HCT116 (cell line): ENCODE measurements at regions not wholly inside any gene's neighbourhood (a gene's known extent, or its start where the extent isn't known, plus 50 kb on each side); places are given as distances from the start of the nearest gene placed in this dataset.

ENCODE experiments used
- ATAC-seq: fragments of 200-7000 bp; cut with Tn5 transposase; 2 replicates; pipeline ENCODE4 v1.9.1; 2020; ENCODE audit warnings: mild to moderate bottlenecking, moderate library complexity
- BruUV-seq: library from RNA; stranded (reverse); fragments of 400-500 nt; replicated peaks from 2 replicates; lab custom pipeline; 2021; lab: Mats Ljungman, UMichigan
- CTCF ChIA-PET: fragments of 300-600 bp; sonication (Branson Sonifier 250); formaldehyde crosslinking; loops from one replicate; lab custom pipeline; 2021; ENCODE audit warnings: antibody characterized with exemption; lab: Charles Lee
- POLR2A ChIA-PET: fragments of 300-600, 350-600 bp; sonication (Branson Sonifier 250); formaldehyde crosslinking; loops from one replicate; lab custom pipeline; 2021; ENCODE audit warnings: antibody characterized with exemption; lab: Charles Lee
- RAD21 ChIA-PET, 2 experiments: fragments of 300-600 bp; sonication (Branson Sonifier 250); formaldehyde crosslinking; loops; one replicate each; lab custom pipeline; 2023; ENCODE audit warnings: low total read pairs in 2 of 2; ENCODE audit not compliant: uncharacterized antibody in 2 of 2, unreplicated experiment in 2 of 2, low non-redundant PET in 1 of 2; lab: Charles Lee
- DNase-seq: peaks from one replicate; pipeline ENCODE4 v3.0.0-alpha.2; 2010; ENCODE audit warnings: low read depth, low spot score
- H2AFZ ChIP-seq: fragments of 200-600 bp; shearing (Covaris generic), sonication (generic); 2 replicates; pipeline ENCODE4 v1.6.1; 2017; ENCODE audit warnings: low read depth, mixed run types, mixed read lengths, antibody characterized with exemption, low read length; ENCODE audit not compliant: poor library complexity, severe bottlenecking
- H3K27ac ChIP-seq: 2 replicates; pipeline ENCODE4 v1.5.1; 2012; ENCODE audit warnings: low read depth, low read length
- H3K27me3 ChIP-seq: fragments of 200-600 bp; sonication (generic); 2 replicates; pipeline ENCODE4 v1.6.1; 2016; ENCODE audit warnings: mixed run types, low read length, mixed read lengths; ENCODE audit not compliant: insufficient read depth
- H3K36me3 ChIP-seq, 2 experiments: fragments of 200-500 bp in 1 of 2; fragments of 200-600 bp in 1 of 2; sonication (Bioruptor generic) in 1 of 2; sonication (generic) in 1 of 2; 2 replicates each; pipeline versions ENCODE4 v1.5.1 to v1.6.1; 2014 to 2016; ENCODE audit warnings: low read length in 2 of 2, inconsistent platforms in 1 of 2, mixed read lengths in 1 of 2, mixed run types in 1 of 2; ENCODE audit not compliant: insufficient read depth in 2 of 2, control insufficient read depth in 1 of 2
- H3K4me1 ChIP-seq, 2 experiments: fragments of 200-600 bp in 1 of 2; sonication (generic) in 1 of 2; 2 replicates each; pipeline versions ENCODE4 v1.5.1 to v1.6.1; 2012 to 2017; ENCODE audit warnings: low read length in 2 of 2, inconsistent platforms in 1 of 2, mild to moderate bottlenecking in 1 of 2, mixed read lengths in 1 of 2, mixed run types in 1 of 2, moderate library complexity in 1 of 2; ENCODE audit not compliant: insufficient read depth in 2 of 2, control insufficient read depth in 1 of 2
- H3K4me2 ChIP-seq: fragments of 200-600 bp; sonication (generic); 2 replicates; pipeline ENCODE4 v1.6.1; 2017; ENCODE audit warnings: mixed run types, low read length, mixed read lengths
- H3K4me3 ChIP-seq, 2 experiments: fragments of 200-600 bp in 1 of 2; sonication (generic) in 1 of 2; replicated peaks in 1 of 2; 2 replicates each; pipeline ENCODE4 v1.5.1; 2011 to 2016; ENCODE audit warnings: low read length in 2 of 2, control low read depth in 1 of 2, low read depth in 1 of 2, mild to moderate bottlenecking in 1 of 2, mixed read lengths in 1 of 2, mixed run types in 1 of 2
- H3K79me2 ChIP-seq: fragments of 200-600 bp; sonication (generic); 2 replicates; pipeline ENCODE4 v1.6.1; 2017; ENCODE audit warnings: mild to moderate bottlenecking, mixed run types, low read length, moderate library complexity, mixed read lengths; ENCODE audit not compliant: insufficient read depth
- H3K9ac ChIP-seq: fragments of 200-600 bp; sonication (generic); 2 replicates; pipeline ENCODE4 v1.6.1; 2016; ENCODE audit warnings: low read length, mixed read lengths
- H3K9me2 ChIP-seq: fragments of 200-600 bp; sonication (generic), shearing (Covaris generic); 2 replicates; pipeline ENCODE4 v1.6.1; 2017; ENCODE audit warnings: mixed run types, mild to moderate bottlenecking, moderate library complexity; ENCODE audit not compliant: insufficient read depth
- H3K9me3 ChIP-seq, 2 experiments: fragments of 200-500 bp in 1 of 2; fragments of 200-600 bp in 1 of 2; sonication (Bioruptor generic) in 1 of 2; sonication (generic) in 1 of 2; 2 replicates each; pipeline ENCODE4 v1.6.1; 2014 to 2017; ENCODE audit warnings: low read length in 2 of 2, mixed read lengths in 2 of 2, inconsistent platforms in 1 of 2, low read depth in 1 of 2, mild to moderate bottlenecking in 1 of 2, mixed run types in 1 of 2, moderate library complexity in 1 of 2; ENCODE audit not compliant: control insufficient read depth in 1 of 2, insufficient read depth in 1 of 2
- H4K20me1 ChIP-seq: fragments of 200-600 bp; sonication (generic), shearing (Covaris generic); 2 replicates; pipeline ENCODE4 v1.6.1; 2017; ENCODE audit warnings: mixed run types, mild to moderate bottlenecking, moderate library complexity; ENCODE audit not compliant: insufficient read depth
- ATF3 ChIP-seq: IDR thresholded peaks from 2 replicates; pipeline ENCODE4 v1.6.1; 2012
- CBX3 ChIP-seq: IDR thresholded peaks from 2 replicates; pipeline ENCODE4 v1.6.1; 2012; ENCODE audit warnings: low read depth
- CTCF ChIP-seq, 3 experiments: fragments of 200-600 bp in 1 of 3; sonication (generic) in 1 of 3; IDR thresholded peaks in 2 of 3; conservative IDR thresholded peaks in 1 of 3; 2 replicates each; pipeline ENCODE4 v1.5.1; 2012 to 2017; ENCODE audit warnings: low read depth in 2 of 3, low read length in 2 of 3, antibody characterized with exemption in 1 of 3, borderline replicate concordance in 1 of 3, control low read depth in 1 of 3, mild to moderate bottlenecking in 1 of 3, mixed read lengths in 1 of 3, mixed run types in 1 of 3, moderate library complexity in 1 of 3; ENCODE audit not compliant: insufficient read depth in 1 of 3
- EGR1 ChIP-seq: IDR thresholded peaks from 2 replicates; pipeline ENCODE4 v1.6.1; 2012; ENCODE audit warnings: low read depth
- ELF1 ChIP-seq: IDR thresholded peaks from 2 replicates; pipeline ENCODE4 v1.6.1; 2012; ENCODE audit warnings: low read depth, borderline replicate concordance
- EZH2 ChIP-seq: fragments of 200-600 bp; sonication (generic); IDR thresholded peaks from 2 replicates; pipeline ENCODE4 v1.6.1; 2017; ENCODE audit warnings: antibody characterized with exemption, mixed run types
- EZH2phosphoT487 ChIP-seq: fragments of 200-600 bp; IDR thresholded peaks from 2 replicates; pipeline ENCODE4 v1.6.1; 2018; ENCODE audit warnings: antibody characterized with exemption, borderline replicate concordance
- JUND ChIP-seq: IDR thresholded peaks from 2 replicates; pipeline ENCODE4 v1.6.1; 2012
- MAX ChIP-seq: IDR thresholded peaks from 2 replicates; pipeline ENCODE4 v1.6.1; 2012
- POLR2AphosphoS5 ChIP-seq: IDR thresholded peaks from 2 replicates; pipeline ENCODE4 v1.6.1; 2011; ENCODE audit warnings: mild to moderate bottlenecking, low read depth, low read length, moderate library complexity
- SIN3A ChIP-seq: IDR thresholded peaks from 2 replicates; pipeline ENCODE4 v1.6.1; 2012; ENCODE audit warnings: low read depth
- SP1 ChIP-seq: IDR thresholded peaks from 2 replicates; pipeline ENCODE4 v1.6.1; 2012; ENCODE audit warnings: low read depth
- TCF7L2 ChIP-seq: IDR thresholded peaks from 2 replicates; pipeline ENCODE4 v1.7.0; 2011; ENCODE audit warnings: borderline replicate concordance, inconsistent platforms; ENCODE audit not compliant: insufficient read depth, insufficient read length; ENCODE audit errors: extremely low read depth
- YY1 ChIP-seq: IDR thresholded peaks from 2 replicates; pipeline ENCODE4 v1.6.1; 2011; ENCODE audit warnings: low read length, low read depth, moderate library complexity, mild to moderate bottlenecking; ENCODE audit not compliant: insufficient replicate concordance; ENCODE audit errors: extremely low read depth
- ZBTB33 ChIP-seq: IDR thresholded peaks from 2 replicates; pipeline ENCODE4 v1.6.1; 2011; ENCODE audit warnings: mild to moderate bottlenecking, low read length, moderate library complexity; ENCODE audit not compliant: insufficient replicate concordance; ENCODE audit errors: extremely low read depth
- ZNF274 ChIP-seq: fragments of 200-500 bp; sonication (Bioruptor generic); IDR thresholded peaks from 2 replicates; pipeline ENCODE4 v1.6.1; 2014; ENCODE audit warnings: mild to moderate bottlenecking, low read depth, low read length, inconsistent platforms
- intact Hi-C: fragments of 100-400 bp; cut with micrococcal nuclease; formaldehyde crosslinking; loops from 2 replicates; pipeline ENCODE4 v1.10.0; 2022

- no peaks in the 10 kb centered on the region for H4K20me1 ChIP-seq
- no peak for DNase-seq
- H3K4me2 ChIP-seq, result no peak overlapping the region
- peaks cover 0 to 18% of the 10 kb centered on the region in 2 experiments; a peak in 2 of 4 replicates for H3K4me1 ChIP-seq
- intact Hi-C loops, result no loop called here
- no peak for ATAC-seq
- no peaks in the 10 kb centered on the region for H3K9me3 ChIP-seq
- ChIA-PET CTCF (interaction anchor here (1.5 kb wide), 2 partner anchors 87 kb away, joined by 4 read pairs; no protein-coding TSS in a partner anchor), POLR2A (no interaction called here), RAD21 (no interaction called here)
- no peaks in the 10 kb centered on the region for H3K36me3 ChIP-seq
- TF ChIP-seq SIN3A (no peak), ELF1 (no peak), MAX (no peak), YY1 (no peak), EZH2 (no peak), ZBTB33 (no peak), POLR2AphosphoS5 (no peak), EZH2phosphoT487 (no peak), TCF7L2 (no peak), CTCF (IDR thresholded peaks at IDR 0.05 in 2 of 3, conservative IDR thresholded peaks at IDR 0.05 in 1 of 3; ENCODE audit: borderline replicate concordance in 1 of 3, insufficient read depth in 1 of 3, low read depth in 2 of 3, low read length in 2 of 3) (no peak), SP1 (no peak), JUND (no peak), ZNF274 (no peak), EGR1 (no peak), CBX3 (no peak), ATF3 (no peak)
- no peak overlapping the region for H3K4me3 ChIP-seq
- no peaks in the 10 kb centered on the region for H3K9me2 ChIP-seq
- no peaks in the 10 kb centered on the region for H3K79me2 ChIP-seq
- H3K27me3 ChIP-seq, result no peaks in the 10 kb centered on the region
- no peak overlapping the region for H3K27ac ChIP-seq
- H2AFZ ChIP-seq, result no peak overlapping the region
- BruUV-seq, result no TSS peak
- H3K9ac ChIP-seq, result no peak overlapping the region
These were observed 138.9 kb upstream of the SLC7A14 start for GRCh38 chr3:170724599-170725280.
